Gastroesophageal sphincter (tissue), 4 donors: ENCODE measurements at regions not wholly inside any gene's neighbourhood (a gene's known extent, or its start where the extent isn't known, plus 50 kb on each side); places are given as distances from the start of the nearest gene placed in this dataset.
A peak's percentile ranks its signal among the peaks of the same experiment; 100 is the strongest.

Source experiments
- ATAC-seq: fragments of 150-250 bp; one replicate; pipeline ENCODE4 v1.9.1; 2016; ENCODE audit warnings: mild to moderate bottlenecking, moderate library complexity
- H3K27ac ChIP-seq, 4 donors: fragments of 200-600 bp; sonication (generic) in 3 of 4; 1 replicate in 3 of 4; 2 replicates in 1 of 4; pipeline ENCODE4 v1.5.1; 2016 to 2019
- H3K27me3 ChIP-seq: fragments of 200-600 bp; sonication (generic); one replicate; pipeline ENCODE4 v1.5.1; 2019
- H3K36me3 ChIP-seq, 2 donors: fragments of 200-600 bp; sonication (generic); one replicate each; pipeline ENCODE4 v1.5.1; 2019; ENCODE audit warnings: control low read depth in 1 of 2
- H3K4me1 ChIP-seq, 3 donors: fragments of 200-600 bp; sonication (generic); 1 replicate in 2 of 3; 2 replicates in 1 of 3; pipeline ENCODE4 v1.5.1; 2016 to 2019; ENCODE audit warnings: control low read depth in 2 of 3
- H3K4me3 ChIP-seq, 2 donors: fragments of 200-600 bp; sonication (generic); one replicate each; pipeline ENCODE4 v1.5.1; 2019; ENCODE audit warnings: mild to moderate bottlenecking in 1 of 2, moderate library complexity in 1 of 2
- H3K9me3 ChIP-seq, 3 donors: fragments of 200-600 bp; sonication (generic); one replicate each; pipeline ENCODE4 v1.5.1; 2017 to 2019; ENCODE audit warnings: control low read depth in 2 of 3
- EP300 ChIP-seq: sonication (generic); formaldehyde crosslinking; IDR thresholded peaks from one replicate; pipeline ENCODE4 v1.6.1; 2017; ENCODE audit warnings: antibody characterized with exemption, mild to moderate bottlenecking
- POLR2A ChIP-seq, 2 donors: fragments of 450-650 bp; IDR thresholded peaks; one replicate each; pipeline ENCODE4 v1.6.1; 2017; ENCODE audit warnings: antibody characterized with exemption in 2 of 2, mild to moderate bottlenecking in 2 of 2, moderate library complexity in 1 of 2
- POLR2AphosphoS5 ChIP-seq: sonication (generic); formaldehyde crosslinking; IDR thresholded peaks from one replicate; pipeline ENCODE4 v1.6.1; 2017; ENCODE audit warnings: antibody characterized with exemption
- WGBS, 2 donors: methylation state at CpG; one replicate each; pipeline ENCODE4 v1.1.5; 2018; ENCODE audit warnings: low coverage in 1 of 2; 5-methylcytosine and 5-hydroxymethylcytosine counted together
- TF ChIP-seq, protein P1 (sequence below), 4 experiments: fragments of 200-600 bp in 2 of 4; fragments of 450-650 bp in 2 of 4; sonication (generic) in 1 of 4; IDR thresholded peaks; one replicate each; pipeline ENCODE4 v1.5.1; 2017 to 2019; ENCODE audit warnings: antibody characterized with exemption in 4 of 4, mild to moderate bottlenecking in 2 of 4, moderate library complexity in 2 of 4

DNA sequence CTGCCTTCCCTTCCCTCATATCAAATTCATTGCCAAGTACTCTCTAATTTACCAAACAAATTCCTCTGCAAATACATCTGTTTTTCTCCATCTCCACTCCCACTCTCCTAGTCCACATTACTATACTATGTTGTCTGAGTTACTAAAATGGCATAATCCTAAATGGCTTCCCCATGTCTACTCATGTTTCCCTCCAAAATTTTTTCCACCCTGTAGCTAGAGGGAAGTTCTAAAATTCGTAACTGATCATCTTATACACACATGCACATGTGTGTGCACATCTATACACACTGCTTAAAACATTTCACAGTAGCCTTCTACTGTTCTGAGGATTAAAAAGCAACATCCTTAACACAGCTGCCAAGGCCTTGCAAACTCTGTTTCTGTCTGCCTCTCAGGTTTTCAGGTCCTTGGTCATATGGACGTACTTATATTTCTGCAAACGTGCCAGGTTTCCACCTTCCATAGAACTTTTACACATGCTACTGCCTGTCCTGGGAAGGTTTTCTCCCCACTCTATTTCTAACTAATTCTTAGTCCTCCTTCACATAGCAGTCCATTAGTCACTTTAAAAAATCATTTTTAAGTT lies 140.6 kb downstream of the LURAP1L start:
- Histone ChIP-seq H3K4me3 (no peak overlapping the region), H3K27ac (no peak overlapping the region), H3K36me3 (no peaks in the 10 kb centered on the region), H3K27me3 (no peaks in the 10 kb centered on the region), H3K9me3 (no peaks in the 10 kb centered on the region), H3K4me1 (no peaks in the 10 kb centered on the region)
- TF ChIP-seq, protein P1, sequence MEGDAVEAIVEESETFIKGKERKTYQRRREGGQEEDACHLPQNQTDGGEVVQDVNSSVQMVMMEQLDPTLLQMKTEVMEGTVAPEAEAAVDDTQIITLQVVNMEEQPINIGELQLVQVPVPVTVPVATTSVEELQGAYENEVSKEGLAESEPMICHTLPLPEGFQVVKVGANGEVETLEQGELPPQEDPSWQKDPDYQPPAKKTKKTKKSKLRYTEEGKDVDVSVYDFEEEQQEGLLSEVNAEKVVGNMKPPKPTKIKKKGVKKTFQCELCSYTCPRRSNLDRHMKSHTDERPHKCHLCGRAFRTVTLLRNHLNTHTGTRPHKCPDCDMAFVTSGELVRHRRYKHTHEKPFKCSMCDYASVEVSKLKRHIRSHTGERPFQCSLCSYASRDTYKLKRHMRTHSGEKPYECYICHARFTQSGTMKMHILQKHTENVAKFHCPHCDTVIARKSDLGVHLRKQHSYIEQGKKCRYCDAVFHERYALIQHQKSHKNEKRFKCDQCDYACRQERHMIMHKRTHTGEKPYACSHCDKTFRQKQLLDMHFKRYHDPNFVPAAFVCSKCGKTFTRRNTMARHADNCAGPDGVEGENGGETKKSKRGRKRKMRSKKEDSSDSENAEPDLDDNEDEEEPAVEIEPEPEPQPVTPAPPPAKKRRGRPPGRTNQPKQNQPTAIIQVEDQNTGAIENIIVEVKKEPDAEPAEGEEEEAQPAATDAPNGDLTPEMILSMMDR (IDR thresholded peaks at IDR 0.05) = no peak
- no peak for TF ChIP-seq EP300
- TF ChIP-seq POLR2AphosphoS5 = no peak
- no peak for TF ChIP-seq POLR2A (IDR thresholded peaks at IDR 0.05)
- no peak for ATAC-seq
- WGBS, 2 donors = 89 to 93% methylated on average over 3 of the region's 3 CpGs

DNA sequence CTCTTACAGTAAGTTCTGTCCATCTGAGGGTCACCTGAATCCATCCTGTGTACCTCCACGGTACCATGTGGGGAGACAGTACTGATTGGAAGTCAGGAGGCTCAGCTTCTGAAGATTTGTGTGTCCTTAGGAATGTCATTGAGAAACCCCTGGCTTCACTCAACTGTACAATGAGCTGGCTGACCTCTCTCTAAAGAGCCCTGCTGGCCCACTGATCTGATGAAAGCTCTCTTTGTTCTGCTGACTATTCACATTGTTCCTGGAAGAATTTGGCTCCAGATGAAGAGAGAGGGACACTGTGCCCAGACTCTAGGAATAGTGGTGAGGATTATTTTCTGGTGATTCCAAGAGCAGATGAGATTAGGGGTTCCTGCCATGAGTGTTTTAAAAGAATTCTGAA lies 141.2 kb downstream of the LURAP1L start:
- ATAC-seq = peak; percentile 34
- TF ChIP-seq POLR2A (IDR thresholded peaks at IDR 0.05) = no peak
- TF ChIP-seq, protein P1 (IDR thresholded peaks at IDR 0.05) = no peak
- no peak for TF ChIP-seq EP300
- no peak for TF ChIP-seq POLR2AphosphoS5
- no peaks in the 10 kb centered on the region for H3K36me3 ChIP-seq
- H3K27me3 ChIP-seq = no peaks in the 10 kb centered on the region
- no peak overlapping the region for H3K4me3 ChIP-seq
- H3K4me1 ChIP-seq = no peaks in the 10 kb centered on the region
- WGBS, 2 donors = 78 to 86% methylated on average over 1 of the region's 1 CpG
- no peak overlapping the region for H3K27ac ChIP-seq
- H3K9me3 ChIP-seq = no peaks in the 10 kb centered on the region

DNA sequence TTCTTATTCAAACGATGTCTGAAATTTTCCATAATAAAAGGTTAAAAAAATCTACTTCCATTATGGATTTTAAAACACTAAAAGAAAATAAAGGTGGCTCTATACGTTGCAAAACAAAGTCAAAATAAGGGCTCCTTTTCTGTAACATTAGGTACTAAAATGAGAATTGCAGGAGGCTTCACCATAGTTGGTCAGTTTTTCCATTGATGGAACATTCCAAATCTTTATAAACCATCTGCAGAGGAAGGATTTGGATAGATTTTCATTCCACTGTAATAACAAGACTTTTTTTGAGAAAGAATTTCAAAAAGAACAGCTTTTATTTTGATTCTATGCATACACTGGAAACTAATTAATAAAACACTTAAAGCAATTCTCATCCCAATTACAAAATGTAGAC lies 145.6 kb downstream of the LURAP1L start:
- Histone ChIP-seq H3K36me3 (no peaks in the 10 kb centered on the region), H3K27me3 (no peaks in the 10 kb centered on the region), H3K27ac (no peak overlapping the region), H3K4me1 (no peaks in the 10 kb centered on the region), H3K4me3 (no peak overlapping the region), H3K9me3 (no peaks in the 10 kb centered on the region)
- TF ChIP-seq EP300 = no peak
- no peak for TF ChIP-seq POLR2A (IDR thresholded peaks at IDR 0.05)
- TF ChIP-seq POLR2AphosphoS5 = no peak
- TF ChIP-seq, protein P1 (IDR thresholded peaks at IDR 0.05) = no peak
- 51 to 77% methylated on average over 2 of the region's 2 CpGs for WGBS, 2 donors
- no peak for ATAC-seq

DNA sequence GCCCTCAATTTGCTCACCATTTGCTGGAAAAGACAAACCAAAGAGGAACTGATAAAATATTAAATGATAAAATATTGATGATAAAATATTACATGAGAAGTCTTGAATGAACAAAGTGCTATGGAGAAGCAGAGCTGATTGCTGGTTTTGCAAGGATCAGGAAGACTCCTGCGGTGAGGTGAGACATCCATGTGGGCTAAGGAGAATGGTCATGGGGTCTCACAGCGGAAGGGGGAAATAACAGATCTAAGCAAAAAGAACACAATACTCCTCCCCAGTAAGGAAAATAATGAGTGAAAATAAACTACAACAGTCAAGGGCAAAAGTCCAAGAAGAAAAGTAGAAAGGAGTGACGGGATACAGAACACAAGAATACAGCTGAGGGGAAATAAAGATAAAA lies 146.8 kb downstream of the LURAP1L start:
- WGBS, 2 donors = 77 to 82% methylated on average over 3 of the region's 3 CpGs
- no peaks in the 10 kb centered on the region for H3K27me3 ChIP-seq
- no peaks in the 10 kb centered on the region for H3K4me1 ChIP-seq
- H3K36me3 ChIP-seq = no peaks in the 10 kb centered on the region
- no peak for TF ChIP-seq EP300
- TF ChIP-seq, protein P1 (IDR thresholded peaks at IDR 0.05) = no peak
- no peak for TF ChIP-seq POLR2A (IDR thresholded peaks at IDR 0.05)
- TF ChIP-seq POLR2AphosphoS5 = no peak
- no peaks in the 10 kb centered on the region for H3K9me3 ChIP-seq
- ATAC-seq = no peak
- H3K27ac ChIP-seq = no peak overlapping the region
- H3K4me3 ChIP-seq = no peak overlapping the region

DNA sequence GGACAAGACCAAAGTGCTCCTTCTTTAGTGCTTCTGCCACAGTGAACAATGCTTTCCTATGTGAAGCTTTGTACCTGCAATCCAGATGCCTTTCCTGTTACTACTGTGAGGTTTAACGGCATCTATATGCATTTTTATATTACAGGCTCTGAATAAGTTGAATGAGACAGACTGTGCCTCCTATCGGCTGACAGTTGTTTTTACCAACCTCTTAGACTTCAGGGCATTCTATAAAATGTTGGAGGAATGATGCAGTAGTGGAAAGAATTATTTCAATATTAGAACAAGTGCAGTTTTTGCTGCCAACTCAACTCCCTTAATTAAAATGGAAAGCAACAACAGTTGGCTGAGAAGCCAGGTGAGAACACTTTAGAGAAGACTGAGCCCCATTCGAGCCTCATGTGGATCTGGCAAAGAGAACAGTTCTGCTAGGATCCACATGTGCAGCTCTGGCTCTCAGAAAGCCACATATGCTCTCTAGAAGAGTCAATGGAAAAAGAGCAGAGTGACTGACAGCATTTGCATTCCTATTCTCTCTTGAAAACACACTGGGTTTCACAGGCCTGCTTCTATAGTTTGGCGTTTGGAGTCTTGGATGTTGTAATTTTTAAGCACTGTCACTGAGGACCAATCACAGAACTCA lies 147.5 kb downstream of the LURAP1L start:
- no peaks in the 10 kb centered on the region for H3K36me3 ChIP-seq
- 44 to 50% methylated on average over 1 to 4 of the region's 4 CpGs for WGBS, 2 donors
- no peaks in the 10 kb centered on the region for H3K4me1 ChIP-seq
- no peak for ATAC-seq
- H3K4me3 ChIP-seq = no peak overlapping the region
- no peaks in the 10 kb centered on the region for H3K27me3 ChIP-seq
- TF ChIP-seq POLR2AphosphoS5 (no peak), EP300 (no peak), POLR2A (IDR thresholded peaks at IDR 0.05) (no peak)
- TF ChIP-seq, protein P1 (IDR thresholded peaks at IDR 0.05) = no peak
- no peaks in the 10 kb centered on the region for H3K9me3 ChIP-seq
- no peak overlapping the region for H3K27ac ChIP-seq
